ENCODE measurements at regions not wholly inside any gene's neighbourhood (a gene's known extent, or its start where the extent isn't known, plus 50 kb on each side); places are given as distances from the start of the nearest gene placed in this dataset.

DNA sequence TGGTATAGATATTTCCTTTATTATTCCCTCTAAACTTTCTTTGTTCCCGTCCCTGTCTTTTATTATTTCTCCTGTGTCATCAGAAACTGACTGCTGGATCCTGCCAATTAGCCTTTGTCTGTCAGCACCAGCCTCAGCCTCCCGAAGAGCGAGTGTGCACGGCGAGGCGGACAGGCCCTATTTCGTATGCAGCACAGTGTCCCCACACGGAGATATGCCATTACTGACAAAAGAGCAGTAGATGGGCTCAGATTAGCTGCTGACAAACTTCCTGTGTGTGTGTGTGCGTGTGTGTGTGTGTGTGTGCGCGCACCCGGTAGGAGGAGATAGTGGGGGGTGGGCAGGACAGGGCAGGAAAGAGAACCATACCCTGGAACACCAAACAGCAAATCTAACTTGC, 99.5 kb upstream of the ZFP64 start:
- DNase-seq = no peak

DNA sequence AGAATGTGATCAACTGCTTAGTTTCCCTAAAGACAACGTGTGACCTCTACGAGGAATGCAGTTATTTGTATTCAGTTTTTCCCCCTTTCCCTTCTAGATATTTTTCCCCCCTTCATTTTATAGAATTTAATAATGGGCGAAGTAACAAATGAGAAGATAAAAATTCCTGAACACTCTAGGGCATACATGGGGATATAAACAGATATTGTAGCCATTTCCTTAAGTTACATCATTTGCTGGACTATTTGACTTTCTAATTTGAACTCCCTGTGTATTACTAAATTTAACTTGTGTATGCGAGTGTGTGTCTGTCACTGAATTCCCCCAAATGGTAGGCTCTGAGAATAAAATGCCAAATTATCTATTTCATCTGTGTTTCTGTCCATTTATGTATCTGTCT, 99.0 kb upstream of the ZFP64 start:
- no peak for DNase-seq

GRCh38 chr20:52289956-52290565, 98.5 kb upstream of the ZFP64 start:
- no peak for DNase-seq

- no peak for DNase-seq
Measured at GRCh38 chr20:52280407-52280806, 88.8 kb upstream of the ZFP64 start.

DNA sequence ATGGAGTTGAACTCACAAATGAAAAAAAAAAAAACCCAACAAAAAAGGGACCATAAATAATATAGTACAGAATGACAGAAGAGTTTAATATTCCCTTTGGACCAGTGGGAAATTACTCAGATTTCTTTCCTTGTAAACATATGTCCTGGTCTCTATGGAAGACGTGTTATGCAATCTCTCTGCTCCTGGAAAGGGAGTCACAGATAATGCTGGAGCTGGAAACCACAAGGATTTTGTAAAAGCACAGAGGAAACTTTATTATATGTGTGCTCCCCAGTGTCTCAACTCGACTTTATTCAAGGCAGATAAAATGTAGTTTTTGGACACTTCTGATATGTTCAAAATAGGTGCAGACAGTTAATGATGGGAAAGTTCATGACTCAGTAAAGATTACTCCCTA, 88.1 kb upstream of the ZFP64 start:
- no peak for DNase-seq

GRCh38 chr20:52275181-52275691, 83.7 kb upstream of the ZFP64 start:
- DNase-seq = no peak

DNA sequence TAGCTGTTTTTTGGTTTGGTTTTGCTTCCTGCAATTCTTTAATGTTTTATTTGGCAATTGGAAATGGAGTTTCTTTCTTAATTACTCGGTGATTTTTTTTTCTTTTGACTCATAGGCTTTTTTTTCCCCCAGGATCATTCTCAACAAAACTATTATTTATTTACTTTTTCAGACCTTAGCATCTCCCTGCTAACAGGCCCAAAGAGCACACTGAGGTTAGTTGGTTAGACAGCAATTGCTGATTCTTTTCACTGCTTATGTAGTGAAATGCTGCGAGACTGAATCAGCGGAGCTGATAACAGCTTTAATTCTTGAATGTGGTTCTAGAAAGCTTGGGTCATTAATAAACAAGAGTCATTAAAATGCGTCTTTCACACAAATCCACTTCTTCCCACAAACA, 79.1 kb upstream of the ZFP64 start:
- no peak for DNase-seq

DNA sequence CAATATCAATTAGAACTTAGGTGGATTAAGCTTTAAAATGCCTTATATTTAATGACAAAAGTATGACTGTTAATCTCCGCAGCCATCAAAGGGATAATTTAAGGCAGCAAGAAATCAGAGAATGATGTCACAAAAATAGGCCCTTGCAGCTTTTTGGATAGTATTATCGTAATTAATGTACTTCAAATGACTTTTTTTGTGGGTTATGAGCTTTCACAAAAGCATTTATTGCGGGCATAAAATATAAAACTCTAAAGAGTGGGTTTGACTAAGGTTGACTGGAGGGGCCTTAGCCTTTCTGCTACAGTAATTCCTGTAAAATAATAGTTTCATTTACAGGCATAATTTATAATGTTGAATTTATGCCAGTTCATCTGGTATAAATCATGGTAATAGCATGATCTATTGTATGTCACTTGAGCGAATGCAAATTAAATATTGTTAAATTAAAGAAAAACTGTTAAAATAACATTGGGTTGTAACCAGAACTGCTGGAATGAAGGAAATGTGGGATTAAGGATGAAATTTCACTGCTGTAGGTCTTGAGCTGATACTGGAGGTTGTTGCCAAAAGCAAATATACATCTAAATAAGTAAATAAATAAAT, 78.5 kb upstream of the ZFP64 start:
- DNase-seq = no peak

GRCh38 chr20:52269321-52269720, 77.7 kb upstream of the ZFP64 start:
- no peak for DNase-seq

- DNase-seq = no peak
Measured at GRCh38 chr20:52268184-52268749, 76.7 kb upstream of the ZFP64 start.

GRCh38 chr20:52267418-52267817, 75.8 kb upstream of the ZFP64 start:
- DNase-seq = no peak

DNA sequence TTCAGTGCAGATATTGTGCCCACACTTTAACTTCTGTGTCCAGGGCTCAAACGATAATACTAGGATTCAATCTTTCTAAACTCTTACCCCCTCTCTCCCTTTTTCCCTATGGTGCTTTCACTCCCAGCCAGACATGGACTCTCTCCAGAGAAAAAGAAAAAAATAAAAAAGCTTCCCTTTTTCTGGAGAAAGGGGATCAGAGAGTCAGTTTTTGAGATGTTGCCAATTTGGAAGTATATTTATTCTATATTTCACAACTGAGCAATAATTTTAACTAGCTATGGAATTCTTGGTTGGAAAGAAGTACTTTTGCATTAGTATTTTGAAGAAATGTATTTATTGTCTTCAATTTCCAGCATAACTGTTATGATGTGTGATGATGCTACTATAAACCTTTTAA, 72.2 kb upstream of the ZFP64 start:
- no peak for DNase-seq

DNA sequence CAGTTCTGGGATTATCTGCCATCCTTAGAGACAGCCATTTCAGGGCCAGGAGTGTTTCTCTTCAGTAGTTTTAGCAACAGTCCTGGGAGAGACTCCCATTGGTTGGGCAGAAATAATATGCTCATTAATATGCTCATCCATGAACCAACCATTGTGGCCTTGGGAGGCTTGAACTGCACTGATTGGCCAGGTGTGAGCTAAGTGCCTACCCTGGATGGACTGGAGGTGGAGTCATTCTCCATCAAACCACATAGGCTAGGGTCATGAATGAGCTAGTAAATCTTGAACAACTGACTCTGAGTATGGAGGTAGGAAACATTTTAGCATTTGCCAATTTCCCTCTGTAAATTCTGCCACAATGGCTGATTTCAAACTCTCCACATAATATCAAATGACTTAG, 70.2 kb upstream of the ZFP64 start:
- no peak for DNase-seq

GRCh38 chr20:52259295-52259694, 67.7 kb upstream of the ZFP64 start:
- no peak for DNase-seq

- no peak for DNase-seq
Measured at GRCh38 chr20:52256454-52256853, 64.9 kb upstream of the ZFP64 start.

DNA sequence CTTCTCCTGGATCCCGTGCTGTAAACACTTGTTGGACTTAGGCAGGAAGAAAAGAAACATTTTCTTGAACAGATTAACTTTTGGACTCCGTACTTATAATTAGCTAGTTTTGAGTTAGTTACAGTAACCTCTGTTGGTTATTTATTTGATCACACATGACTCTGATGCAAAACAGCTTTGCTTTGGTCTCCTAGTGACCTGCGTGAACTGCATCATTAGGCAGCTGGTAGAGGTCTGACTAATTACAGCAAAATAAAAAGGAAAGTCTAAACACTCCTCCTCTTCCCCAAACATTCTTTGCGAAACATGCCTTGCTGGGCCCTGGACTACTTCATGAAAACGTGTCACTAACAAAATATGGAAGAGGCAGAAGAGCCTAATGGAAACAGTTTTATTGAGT, 61.1 kb upstream of the ZFP64 start:
- DNase-seq = no peak

- no peak for DNase-seq
Measured at GRCh38 chr20:52251827-52252226, 60.2 kb upstream of the ZFP64 start.

DNA sequence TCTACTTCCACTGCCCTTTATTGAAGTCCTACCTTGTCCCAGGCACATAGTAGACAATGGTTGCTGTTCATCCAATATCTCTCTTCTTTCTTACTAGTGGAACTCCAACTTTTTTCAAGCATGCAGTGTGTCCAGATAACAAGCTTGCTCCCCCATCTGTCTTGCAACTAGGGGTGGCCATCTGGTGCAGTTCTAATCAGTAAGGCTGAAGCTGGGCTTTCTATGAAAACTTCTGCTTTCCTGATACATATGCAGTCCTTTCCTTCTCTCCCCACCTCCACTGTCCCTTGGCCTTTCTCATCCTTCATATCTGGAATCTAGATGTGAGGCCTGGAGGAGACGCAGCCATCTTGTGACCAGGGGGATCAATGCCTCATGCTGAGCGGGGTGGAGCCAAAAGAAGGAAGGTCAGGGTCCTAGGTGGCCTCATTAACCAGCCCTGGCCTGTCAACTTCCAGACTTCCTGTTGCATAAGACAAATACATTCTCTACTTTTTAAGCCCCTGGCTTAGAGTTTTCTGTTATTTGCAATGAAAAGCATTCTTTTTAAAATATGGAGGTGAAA, 59.6 kb upstream of the ZFP64 start:
- DNase-seq = no peak

GRCh38 chr20:52247548-52247947, 56.0 kb upstream of the ZFP64 start:
- no peak for DNase-seq

- no peak for DNase-seq
Measured at GRCh38 chr20:52246366-52246765, 54.8 kb upstream of the ZFP64 start.

GRCh38 chr20:52244702-52245101, 53.1 kb upstream of the ZFP64 start:
- DNase-seq = no peak

GRCh38 chr20:52242237-52243230, 51.0 kb upstream of the ZFP64 start:
- no peak for DNase-seq

Measured in NCI-H187 treated with DMSO at 0.1 percent for 48 hours (cell line).